Neural progenitor cell (in vitro differentiated cells): ENCODE measurements at regions not wholly inside any gene's neighbourhood (a gene's known extent, or its start where the extent isn't known, plus 50 kb on each side); places are given as distances from the start of the nearest gene placed in this dataset.

Source experiments
- DNase-seq: peaks from one replicate; pipeline ENCODE4 v3.0.0-alpha.2; 2016; ENCODE audit warnings: low spot score
- H2AFZ ChIP-seq: fragments of 200-600 bp; sonication (generic); replicated peaks from 2 replicates; pipeline ENCODE4 v1.6.1; 2016; ENCODE audit warnings: antibody characterized with exemption
- H3F3A ChIP-seq: fragments of 200-600 bp; sonication (generic); 2 replicates; pipeline ENCODE4 v1.6.1; 2016; ENCODE audit warnings: antibody characterized with exemption, low read depth
- H3K27ac ChIP-seq: fragments of 200-600 bp; sonication (generic); 2 replicates; pipeline ENCODE4 v1.5.1; 2016; ENCODE audit warnings: mild to moderate bottlenecking
- H3K27me3 ChIP-seq: fragments of 200-600 bp; sonication (generic); 2 replicates; pipeline ENCODE4 v1.6.1; 2016; ENCODE audit warnings: mild to moderate bottlenecking, moderate library complexity
- H3K36me3 ChIP-seq: fragments of 200-600 bp; sonication (generic); 2 replicates; pipeline ENCODE4 v1.5.1; 2016
- H3K4me1 ChIP-seq: fragments of 200-600 bp; sonication (generic); 2 replicates; pipeline ENCODE4 v1.6.1; 2016; ENCODE audit warnings: mixed run types
- H3K4me2 ChIP-seq: fragments of 200-600 bp; sonication (generic); 2 replicates; pipeline ENCODE4 v1.6.1; 2016
- H3K4me3 ChIP-seq: fragments of 200-600 bp; sonication (generic); 2 replicates; pipeline ENCODE4 v1.5.1; 2016
- H3K79me2 ChIP-seq: fragments of 200-600 bp; sonication (generic); 2 replicates; pipeline ENCODE4 v1.6.1; 2016; ENCODE audit warnings: low read depth
- H3K9ac ChIP-seq: fragments of 200-600 bp; sonication (generic); 2 replicates; pipeline ENCODE4 v1.6.1; 2016
- H3K9me3 ChIP-seq: fragments of 200-600 bp; sonication (generic); 2 replicates; pipeline ENCODE4 v1.5.1; 2016; ENCODE audit warnings: low read depth
- H4K20me1 ChIP-seq: fragments of 200-600 bp; sonication (generic); 2 replicates; pipeline ENCODE4 v1.6.1; 2016; ENCODE audit warnings: low read depth
- H3K27ac Mint-ChIP-seq: 3 replicates; pipeline ENCODE4 v1.8.0; 2021; ENCODE audit warnings: mixed read lengths
- H3K27me3 Mint-ChIP-seq: 2 replicates; pipeline ENCODE4 v1.8.0; 2022; ENCODE audit warnings: low read depth, mild to moderate bottlenecking, inconsistent platforms, moderate library complexity, mixed read lengths; ENCODE audit not compliant: insufficient read depth
- H3K36me3 Mint-ChIP-seq: 3 replicates; pipeline ENCODE4 v1.8.0; 2021; ENCODE audit warnings: mixed read lengths
- H3K4me1 Mint-ChIP-seq: 3 replicates; pipeline ENCODE4 v1.8.0; 2021; ENCODE audit warnings: mixed read lengths
- H3K4me3 Mint-ChIP-seq: 3 replicates; pipeline ENCODE4 v1.8.0; 2021; ENCODE audit warnings: mild to moderate bottlenecking, moderate library complexity, mixed read lengths
- H3K9me3 Mint-ChIP-seq: 3 replicates; pipeline ENCODE4 v1.8.0; 2020; ENCODE audit warnings: mixed read lengths
- CTCF ChIP-seq: fragments of 200-600 bp; sonication (generic); IDR thresholded peaks from 2 replicates; pipeline ENCODE4 v1.5.1; 2017; ENCODE audit warnings: antibody characterized with exemption, mild to moderate bottlenecking
- EZH2 ChIP-seq: fragments of 200-600 bp; sonication (generic); IDR thresholded peaks from 2 replicates; pipeline ENCODE4 v1.6.1; 2017; ENCODE audit warnings: antibody characterized with exemption, mild to moderate bottlenecking, moderate library complexity
- EZH2phosphoT487 ChIP-seq: fragments of 200-600 bp; sonication (generic); IDR thresholded peaks from 2 replicates; pipeline ENCODE4 v1.6.1; 2017; ENCODE audit warnings: antibody characterized with exemption

- no peaks in the 10 kb centered on the region for H4K20me1 ChIP-seq
Measured at GRCh38 chr14:76273346-76273745, 102.6 kb upstream of the ESRRB start.

GRCh38 chr14:76274324-76274723, 101.6 kb upstream of the ESRRB start:
- Histone ChIP-seq H3K9me3 (no peaks in the 10 kb centered on the region), H3K27me3 (no peaks in the 10 kb centered on the region), H3K36me3 (no peaks in the 10 kb centered on the region), H2AFZ (no peak overlapping the region), H3K4me2 (no peak overlapping the region), H4K20me1 (no peaks in the 10 kb centered on the region), H3K79me2 (no peaks in the 10 kb centered on the region), H3K9ac (no peak overlapping the region), H3K4me3 (no peak overlapping the region), H3K27ac (no peak overlapping the region), H3K4me1 (no peaks in the 10 kb centered on the region), H3F3A (no peaks in the 10 kb centered on the region)
- DNase-seq, result no peak
- Mint-ChIP-seq H3K27ac (no peak overlapping the region), H3K4me3 (no peak overlapping the region), H3K27me3 (peaks cover 7% of the 10 kb centered on the region), H3K36me3 (no peaks in the 10 kb centered on the region), H3K4me1 (peaks cover 15% of the 10 kb centered on the region), H3K9me3 (no peaks in the 10 kb centered on the region)
- no peak for TF ChIP-seq EZH2
- no peak for TF ChIP-seq CTCF
- no peak for TF ChIP-seq EZH2phosphoT487

More at GRCh38 chr14:76273346-76273745, 102.6 kb upstream of the ESRRB start:
- Histone ChIP-seq H2AFZ (no peak overlapping the region), H3F3A (no peaks in the 10 kb centered on the region), H3K9ac (no peak overlapping the region), H3K9me3 (no peaks in the 10 kb centered on the region), H3K36me3 (no peaks in the 10 kb centered on the region), H3K4me1 (no peaks in the 10 kb centered on the region), H3K4me2 (no peak overlapping the region), H3K27ac (no peak overlapping the region), H3K79me2 (no peaks in the 10 kb centered on the region), H3K27me3 (no peaks in the 10 kb centered on the region), H3K4me3 (no peak overlapping the region)
- no peak for TF ChIP-seq EZH2phosphoT487
- no peak for TF ChIP-seq CTCF
- TF ChIP-seq EZH2, result no peak
- H3K9me3 Mint-ChIP-seq, result no peaks in the 10 kb centered on the region
- H3K4me1 Mint-ChIP-seq, result peaks cover 15% of the 10 kb centered on the region
- H3K27ac Mint-ChIP-seq, result no peak overlapping the region
- H3K27me3 Mint-ChIP-seq, result peaks cover 7% of the 10 kb centered on the region
- no peak for DNase-seq
- no peaks in the 10 kb centered on the region for H3K36me3 Mint-ChIP-seq
- no peak overlapping the region for H3K4me3 Mint-ChIP-seq

- Mint-ChIP-seq H3K27ac (no peak overlapping the region), H3K36me3 (no peaks in the 10 kb centered on the region), H3K27me3 (peaks cover 5% of the 10 kb centered on the region), H3K4me3 (no peak overlapping the region), H3K4me1 (no peaks in the 10 kb centered on the region), H3K9me3 (no peaks in the 10 kb centered on the region)
- no peak overlapping the region for H3K9ac ChIP-seq
- H3K4me2 ChIP-seq, result no peak overlapping the region
- no peak overlapping the region for H3K27ac ChIP-seq
- no peak overlapping the region for H2AFZ ChIP-seq
- no peaks in the 10 kb centered on the region for H3K27me3 ChIP-seq
- no peaks in the 10 kb centered on the region for H3K9me3 ChIP-seq
- no peak for TF ChIP-seq EZH2
- no peak for TF ChIP-seq CTCF
- no peak for TF ChIP-seq EZH2phosphoT487
- H4K20me1 ChIP-seq, result no peaks in the 10 kb centered on the region
- no peak for DNase-seq
- H3K4me3 ChIP-seq, result no peak overlapping the region
- no peaks in the 10 kb centered on the region for H3K36me3 ChIP-seq
- no peaks in the 10 kb centered on the region for H3K79me2 ChIP-seq
- H3K4me1 ChIP-seq, result no peaks in the 10 kb centered on the region
- H3F3A ChIP-seq, result no peaks in the 10 kb centered on the region
Measured at GRCh38 chr14:76277586-76278130, 98.3 kb upstream of the ESRRB start.
